ENCODE measurements at regions not wholly inside any gene's neighbourhood (a gene's known extent, or its start where the extent isn't known, plus 50 kb on each side); places are given as distances from the start of the nearest gene placed in this dataset.

DNA sequence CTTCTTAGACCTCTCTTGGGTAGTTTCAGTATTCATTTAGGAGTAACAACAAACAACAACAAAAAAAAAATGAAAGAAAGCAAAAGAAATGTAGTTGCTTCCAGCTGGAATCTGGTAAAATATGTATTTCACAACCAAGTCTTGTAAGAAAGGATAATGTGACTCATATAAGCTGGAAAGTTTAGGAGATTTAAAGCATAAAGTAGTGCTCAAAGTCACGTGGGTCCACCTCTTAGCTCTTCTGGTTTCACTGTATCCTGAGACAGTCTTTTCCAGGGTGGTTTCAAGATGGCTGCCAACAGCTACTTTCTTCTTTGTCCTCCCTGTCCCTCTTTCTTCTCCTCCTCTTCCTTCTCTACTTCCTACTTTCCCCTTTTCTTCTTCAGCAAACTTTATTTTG is 69.5 kb upstream of the CDK13 start:
- no peak for DNase-seq (ENCODE audit: extremely low read depth in 1 of 11, low read depth in 9 of 11, low spot score in 4 of 11)

DNA sequence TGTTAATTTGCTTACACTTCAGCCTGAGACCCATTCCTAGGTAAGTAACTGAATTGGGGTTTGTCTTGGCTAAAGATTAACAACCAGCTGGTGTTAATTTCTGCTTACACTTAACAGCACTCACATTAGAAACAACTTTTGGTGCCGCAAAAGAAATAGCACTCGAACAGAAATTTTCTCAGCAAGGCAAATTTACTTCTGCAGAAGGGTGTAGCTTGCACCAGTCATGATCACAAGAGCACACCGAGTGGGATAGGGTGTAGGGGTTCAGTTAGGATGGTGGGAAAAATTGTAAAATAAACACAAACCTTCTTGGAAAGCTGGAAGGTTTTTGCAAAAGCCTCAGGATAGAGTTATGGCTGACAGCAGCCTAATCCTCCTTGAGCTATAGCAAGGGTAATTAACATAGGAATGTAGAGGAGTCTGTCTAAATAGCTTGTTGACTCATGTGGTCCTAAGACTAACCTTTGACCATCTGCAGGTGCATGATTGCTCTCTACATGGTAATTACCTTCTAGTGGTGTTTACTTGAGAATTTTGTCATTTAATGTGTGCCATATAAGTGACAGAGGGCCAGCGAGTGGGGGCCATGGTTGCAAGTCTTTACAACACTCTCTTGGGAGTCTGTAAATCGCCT is 67.8 kb upstream of the CDK13 start:
- no peak for DNase-seq (ENCODE audit: extremely low read depth in 1 of 11, low read depth in 9 of 11, low spot score in 4 of 11)

DNA sequence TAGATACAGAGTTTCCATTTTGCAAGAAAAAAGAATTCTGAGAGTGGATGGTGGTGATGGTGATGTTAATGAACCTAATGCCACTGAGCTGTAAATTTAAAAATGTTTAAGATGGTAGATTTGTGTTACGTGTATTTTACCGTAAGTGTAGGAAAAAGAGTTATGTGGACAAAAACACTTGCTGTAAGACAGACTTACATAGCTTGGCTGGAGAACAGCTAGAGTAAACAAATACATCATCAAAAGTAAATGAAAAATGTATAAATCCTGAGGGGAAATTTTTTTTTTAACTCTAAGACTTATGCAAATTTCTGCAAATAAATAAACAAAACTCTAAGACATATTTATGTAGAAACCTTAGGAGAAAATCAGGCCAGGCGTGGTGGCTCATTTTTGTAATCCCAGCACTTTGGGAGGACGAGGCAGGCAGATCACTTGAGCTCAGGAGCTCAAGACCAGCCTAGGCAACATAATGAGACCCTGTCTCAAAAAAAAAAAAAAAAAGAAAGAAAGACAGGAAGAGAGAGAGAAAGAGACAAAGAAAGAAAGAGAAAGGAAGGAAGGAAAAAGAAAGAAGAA is 66.2 kb upstream of the CDK13 start:
- DNase-seq (ENCODE audit: extremely low read depth in 1 of 11, low read depth in 9 of 11, low spot score in 4 of 11) = no peak

GRCh38 chr7:39888171-39888853 is 61.7 kb upstream of the CDK13 start:
- no peak for DNase-seq (ENCODE audit: extremely low read depth in 1 of 11, low read depth in 9 of 11, low spot score in 4 of 11)

DNA sequence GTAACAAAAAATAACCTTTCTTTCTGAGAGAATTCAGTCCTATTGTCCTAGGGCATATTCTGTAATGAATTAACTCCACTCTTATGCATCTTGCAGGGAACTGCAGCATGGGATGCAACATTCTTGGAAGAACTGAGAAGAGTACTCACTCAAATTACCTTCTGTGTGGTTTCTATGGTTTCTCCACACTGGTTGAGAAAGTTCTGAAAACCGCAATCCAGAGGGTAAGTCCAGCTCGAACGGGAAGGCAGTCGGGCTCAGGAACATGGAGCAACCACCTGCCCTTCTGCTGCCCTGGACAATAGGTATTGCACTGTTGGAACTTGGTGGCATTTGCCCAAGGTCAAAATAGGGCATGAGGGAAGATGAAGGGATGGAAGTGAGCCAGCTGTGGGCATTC is 59.6 kb upstream of the CDK13 start:
- no peak for DNase-seq (ENCODE audit: extremely low read depth in 1 of 11, low read depth in 9 of 11, low spot score in 4 of 11)

- DNase-seq (ENCODE audit: extremely low read depth in 1 of 11, low read depth in 9 of 11, low spot score in 4 of 11) = no peak
Measured at GRCh38 chr7:39891894-39892293, 58.2 kb upstream of the CDK13 start.

DNA sequence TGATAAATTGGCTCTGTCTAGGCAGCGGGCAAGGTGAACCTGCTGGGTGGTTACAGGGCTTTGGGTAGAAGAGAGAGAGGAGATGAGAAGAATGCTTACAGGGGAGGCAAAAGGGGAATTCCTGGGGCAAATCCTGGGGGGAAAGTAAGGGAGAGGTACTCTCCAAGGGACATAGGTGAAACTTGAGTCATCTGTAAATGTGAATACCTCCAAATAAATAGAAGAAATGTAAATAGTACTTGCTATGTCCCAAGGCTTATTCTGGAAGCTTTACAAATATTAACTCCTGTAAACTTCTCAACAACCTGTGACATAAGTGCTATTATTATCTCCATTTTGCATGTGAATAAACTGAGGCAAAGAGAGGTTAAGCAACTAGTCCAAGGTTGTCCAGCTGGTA is 57.7 kb upstream of the CDK13 start:
- DNase-seq (ENCODE audit: extremely low read depth in 1 of 11, low read depth in 9 of 11, low spot score in 4 of 11) = no peak

DNA sequence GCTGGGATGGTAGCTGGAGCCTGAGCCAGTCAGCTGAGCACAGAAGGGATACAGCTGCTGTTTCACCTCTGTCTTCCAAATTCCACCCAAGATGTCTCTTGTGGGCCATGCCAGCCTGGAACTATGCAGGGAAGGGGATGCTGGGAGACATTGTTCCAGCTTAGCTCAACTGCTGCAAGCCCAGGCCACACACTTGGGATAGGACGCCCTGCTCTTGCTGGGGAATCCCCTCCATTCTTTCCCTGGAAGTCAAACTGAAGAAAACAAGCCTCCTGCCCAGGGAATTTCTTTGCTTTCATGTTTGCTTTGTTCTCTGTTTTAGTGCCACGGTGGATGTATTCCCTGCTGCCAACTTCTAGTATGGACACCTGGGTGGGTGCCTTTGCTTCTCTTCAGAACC is 55.2 kb upstream of the CDK13 start:
- DNase-seq (ENCODE audit: extremely low read depth in 1 of 11, low read depth in 9 of 11, low spot score in 4 of 11) = no peak

DNA sequence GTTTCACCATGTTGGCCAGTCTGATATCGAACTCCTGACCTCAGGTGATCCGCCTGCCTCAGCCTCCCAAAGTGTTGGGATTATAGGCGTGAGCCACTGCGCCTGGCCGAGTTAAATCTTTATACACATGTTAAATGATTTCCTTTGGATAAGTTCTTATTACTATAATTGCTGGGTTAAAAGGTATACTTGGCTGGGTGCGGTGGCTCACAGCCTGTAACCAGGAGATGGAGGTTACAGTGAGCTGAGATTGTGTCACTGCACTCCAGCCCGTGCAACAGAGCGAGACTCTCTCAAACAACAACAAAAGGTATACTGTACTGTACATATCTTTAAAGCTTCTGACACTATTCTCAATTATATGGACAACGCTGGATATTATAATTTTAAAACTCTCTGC is 53.2 kb upstream of the CDK13 start:
- no peak for DNase-seq (ENCODE audit: extremely low read depth in 1 of 11, low read depth in 9 of 11, low spot score in 4 of 11)

- DNase-seq (ENCODE audit: extremely low read depth in 1 of 11, low read depth in 9 of 11, low spot score in 4 of 11) = no peak
Measured at GRCh38 chr7:39898867-39899266, 51.2 kb upstream of the CDK13 start.

Data from renal cortex interstitium (tissue), 11 donors.